Suppressor macrophage treated with lipopolysaccharide for 4 hours (primary cell): ENCODE measurements at regions not wholly inside any gene's neighbourhood (a gene's known extent, or its start where the extent isn't known, plus 50 kb on each side); places are given as distances from the start of the nearest gene placed in this dataset.

ENCODE experiments used
- DNase-seq: peaks from one replicate; pipeline ENCODE4 v3.0.0-alpha.2; 2020

- DNase-seq: peak; percentile 3
These were observed 59.7 kb upstream of the RAB11FIP2 start for GRCh38 chr10:118106426-118106825.

GRCh38 chr10:118102121-118102520 lies 55.4 kb upstream of the RAB11FIP2 start:
- DNase-seq: no peak

- no peak for DNase-seq
These were observed 54.8 kb upstream of the RAB11FIP2 start for GRCh38 chr10:118101501-118101900.
